T-cell (primary cell): ENCODE measurements at regions not wholly inside any gene's neighbourhood (a gene's known extent, or its start where the extent isn't known, plus 50 kb on each side); places are given as distances from the start of the nearest gene placed in this dataset.

Source experiments
- ATAC-seq, 4 experiments: fragments of 200-7000 bp in 3 of 4; fragments of 150-1000 bp in 1 of 4; cut with Tn5 transposase; replicated peaks in 1 of 4; 1 replicate in 3 of 4; 2 replicates in 1 of 4; pipeline ENCODE4 v1.10.0; 2021; ENCODE audit warnings: moderate library complexity in 3 of 4, mild to moderate bottlenecking in 2 of 4, moderate number of reproducible peaks in 1 of 4
- CTCF ChIA-PET, 2 donors: fragments of 300-600 bp; sonication (Branson Sonifier 250); formaldehyde crosslinking; loops; one replicate each; lab custom pipeline; 2022; ENCODE audit warnings: antibody characterized with exemption in 2 of 2; lab: Charles Lee
- POLR2A ChIA-PET, 2 donors: fragments of 300-600 bp; sonication (Branson Sonifier 250); formaldehyde crosslinking; loops; one replicate each; lab custom pipeline; 2022; ENCODE audit warnings: antibody characterized with exemption in 2 of 2; lab: Charles Lee
- DNase-seq, 35 experiments: peaks; one replicate each; pipeline versions ENCODE4 v3.0.0 to v3.0.0-alpha.2; 2013 to 2023
- H3K27ac ChIP-seq: one replicate; pipeline ENCODE4 v1.5.1; 2013; ENCODE audit warnings: low read length
- H3K27me3 ChIP-seq, 2 experiments: replicated peaks in 1 of 2; 1 replicate in 1 of 2; 2 replicates in 1 of 2; pipeline versions ENCODE4 v1.6.1 to v1.7.0; 2013; ENCODE audit warnings: low read length in 1 of 2, mixed read lengths in 1 of 2; ENCODE audit not compliant: control insufficient read depth in 2 of 2, insufficient read depth in 2 of 2; ENCODE audit errors: extremely low read depth in 1 of 2
- H3K36me3 ChIP-seq, 2 donors: 1 replicate in 1 of 2; 2 replicates in 1 of 2; pipeline versions ENCODE4 v1.6.1 to v1.7.0; 2013; ENCODE audit warnings: low read length in 1 of 2; ENCODE audit not compliant: control insufficient read depth in 2 of 2, insufficient read depth in 1 of 2; ENCODE audit errors: extremely low read depth in 1 of 2
- H3K4me1 ChIP-seq, 2 experiments: 1 replicate in 1 of 2; 2 replicates in 1 of 2; pipeline versions ENCODE4 v1.6.1 to v1.7.0; 2013; ENCODE audit warnings: low read length in 2 of 2, mixed read lengths in 1 of 2; ENCODE audit not compliant: insufficient read depth in 2 of 2, control insufficient read depth in 1 of 2; ENCODE audit errors: extremely low read depth in 1 of 2
- H3K4me3 ChIP-seq, 2 donors: 1 replicate in 1 of 2; 2 replicates in 1 of 2; pipeline versions ENCODE4 v1.5.1 to v1.7.0; 2013; ENCODE audit warnings: mild to moderate bottlenecking in 2 of 2, low read length in 1 of 2, moderate library complexity in 1 of 2; ENCODE audit not compliant: control insufficient read depth in 1 of 2; ENCODE audit errors: extremely low read depth in 1 of 2
- H3K9me3 ChIP-seq: 2 replicates; pipeline ENCODE4 v1.7.0; 2013
- H3K27ac Mint-ChIP-seq, 2 donors: one replicate each; pipeline ENCODE4 v1.8.0; 2020 to 2021; ENCODE audit warnings: mild to moderate bottlenecking in 2 of 2, mixed read lengths in 2 of 2
- H3K27me3 Mint-ChIP-seq, 2 donors: one replicate each; pipeline ENCODE4 v1.8.0; 2021 to 2022; ENCODE audit warnings: mixed read lengths in 2 of 2
- H3K36me3 Mint-ChIP-seq: one replicate; pipeline ENCODE4 v1.8.0; 2021; ENCODE audit warnings: mixed read lengths
- H3K4me1 Mint-ChIP-seq, 3 donors: one replicate each; pipeline ENCODE4 v1.8.0; 2020 to 2022; ENCODE audit warnings: mixed read lengths in 3 of 3, mild to moderate bottlenecking in 1 of 3
- H3K4me3 Mint-ChIP-seq, 3 donors: one replicate each; pipeline ENCODE4 v1.8.0; 2020 to 2022; ENCODE audit warnings: mild to moderate bottlenecking in 3 of 3, mixed read lengths in 3 of 3, moderate library complexity in 3 of 3
- H3K9me3 Mint-ChIP-seq, 3 donors: one replicate each; pipeline ENCODE4 v1.8.0; 2020 to 2022; ENCODE audit warnings: mixed read lengths in 3 of 3
- WGBS: methylation state at CpG from one replicate; pipeline ENCODE4 v1.1.5; 2013; ENCODE audit warnings: missing lambda C conversion rate; ENCODE audit not compliant: insufficient coverage; 5-methylcytosine and 5-hydroxymethylcytosine counted together

DNA sequence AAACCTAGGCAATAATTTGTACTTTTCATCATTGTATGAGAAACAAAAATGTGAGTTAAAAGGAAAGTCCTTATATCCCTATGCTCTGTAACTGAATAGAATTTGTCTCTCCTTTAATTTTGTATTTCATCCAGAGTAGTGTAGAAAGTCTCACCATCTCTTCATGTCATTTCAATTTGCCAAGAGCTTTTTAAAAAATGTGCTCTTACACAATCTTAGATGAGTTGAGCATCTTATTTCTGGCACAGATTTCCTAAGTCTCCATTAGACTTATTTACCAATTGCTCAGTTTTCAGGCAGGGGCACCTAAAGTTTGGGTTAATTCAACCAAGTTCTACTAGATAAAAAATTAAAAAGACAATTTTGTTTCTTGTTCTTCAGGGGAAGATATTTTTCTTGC is 201.5 kb upstream of the RBMS3 start:
- ATAC-seq (no peak), DNase-seq (no peak)
- Histone ChIP-seq H3K27me3 (no peaks in the 10 kb centered on the region), H3K9me3 (no peaks in the 10 kb centered on the region), H3K36me3 (no peaks in the 10 kb centered on the region), H3K4me3 (no peak overlapping the region), H3K4me1 (no peaks in the 10 kb centered on the region), H3K27ac (no peak overlapping the region)
- H3K4me3 Mint-ChIP-seq: no peak overlapping the region
- no peaks in the 10 kb centered on the region for H3K27me3 Mint-ChIP-seq
- ChIA-PET POLR2A (no interaction called here), CTCF (interaction anchor here in 1 of 2 donors (0.5 kb wide), 1 partner anchor 122 kb away, joined by 3 read pairs; no protein-coding TSS in a partner anchor)
- no peak overlapping the region for H3K27ac Mint-ChIP-seq
- no peaks in the 10 kb centered on the region for H3K4me1 Mint-ChIP-seq
- H3K36me3 Mint-ChIP-seq: no peaks in the 10 kb centered on the region
- H3K9me3 Mint-ChIP-seq: peaks cover 0 to 8% (median 3%) of the 10 kb centered on the region in 3 donors

DNA sequence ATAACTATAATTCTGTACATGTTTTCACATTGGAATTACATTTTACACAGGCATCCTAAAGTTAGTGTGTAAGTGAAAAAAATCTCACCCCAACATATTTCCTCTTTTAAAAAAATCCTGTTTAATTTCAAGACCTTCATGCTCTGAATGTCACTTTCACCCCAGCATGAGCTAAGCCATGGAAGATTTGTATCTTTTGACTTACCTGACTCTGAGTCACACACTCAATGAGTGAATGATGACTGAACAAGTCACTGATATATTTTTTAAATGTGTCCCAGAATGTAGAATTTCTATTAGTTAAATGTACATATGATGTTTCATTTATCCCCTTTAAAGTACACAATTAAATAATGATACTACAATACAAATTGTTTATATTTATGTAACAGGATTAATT is 199.9 kb upstream of the RBMS3 start:
- Histone ChIP-seq H3K4me3 (no peak overlapping the region), H3K27ac (no peak overlapping the region), H3K27me3 (no peaks in the 10 kb centered on the region), H3K4me1 (no peaks in the 10 kb centered on the region), H3K36me3 (no peaks in the 10 kb centered on the region), H3K9me3 (no peaks in the 10 kb centered on the region)
- no peak overlapping the region for H3K4me3 Mint-ChIP-seq
- H3K36me3 Mint-ChIP-seq: no peaks in the 10 kb centered on the region
- ChIA-PET CTCF (no interaction called here), POLR2A (no interaction called here)
- no peaks in the 10 kb centered on the region for H3K27me3 Mint-ChIP-seq
- no peaks in the 10 kb centered on the region for H3K4me1 Mint-ChIP-seq
- no peak for DNase-seq
- H3K9me3 Mint-ChIP-seq: peaks cover 0 to 12% (median 3%) of the 10 kb centered on the region in 3 donors
- ATAC-seq: no peak
- H3K27ac Mint-ChIP-seq: no peak overlapping the region

DNA sequence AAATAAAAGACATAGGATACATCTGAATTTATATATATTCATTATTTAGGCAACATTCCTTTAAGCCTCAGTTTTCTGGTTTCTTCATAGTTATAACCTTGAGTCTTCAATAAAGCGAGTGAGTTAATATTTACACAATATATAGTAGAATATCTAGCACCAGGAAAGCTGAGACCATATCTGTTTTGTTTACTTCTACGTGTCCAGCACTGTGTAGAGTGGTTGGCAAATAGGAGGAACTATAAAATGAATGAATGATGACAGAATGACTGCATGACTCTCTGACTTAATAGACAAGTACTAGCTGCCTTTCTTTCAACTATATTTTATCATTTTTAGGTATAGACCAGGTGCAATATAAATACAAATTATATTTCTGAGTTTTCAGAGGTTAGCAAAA is 197.8 kb upstream of the RBMS3 start:
- no peaks in the 10 kb centered on the region for H3K9me3 ChIP-seq
- no CpG with 5 or more reads among the region's 2 CpGs for WGBS
- DNase-seq (no peak), ATAC-seq (no peak)
- no peak overlapping the region for H3K27ac ChIP-seq
- H3K36me3 ChIP-seq: no peaks in the 10 kb centered on the region
- H3K27me3 ChIP-seq: no peaks in the 10 kb centered on the region
- H3K4me3 Mint-ChIP-seq: no peak overlapping the region
- peaks cover 3 to 12% (median 8%) of the 10 kb centered on the region in 3 donors for H3K9me3 Mint-ChIP-seq
- CTCF ChIA-PET: no interaction called here
- no peaks in the 10 kb centered on the region for H3K36me3 Mint-ChIP-seq
- H3K4me1 Mint-ChIP-seq: no peaks in the 10 kb centered on the region
- no peak overlapping the region for H3K27ac Mint-ChIP-seq
- H3K4me1 ChIP-seq: no peaks in the 10 kb centered on the region
- no peak overlapping the region for H3K4me3 ChIP-seq
- H3K27me3 Mint-ChIP-seq: no peaks in the 10 kb centered on the region
- POLR2A ChIA-PET: no interaction called here

DNA sequence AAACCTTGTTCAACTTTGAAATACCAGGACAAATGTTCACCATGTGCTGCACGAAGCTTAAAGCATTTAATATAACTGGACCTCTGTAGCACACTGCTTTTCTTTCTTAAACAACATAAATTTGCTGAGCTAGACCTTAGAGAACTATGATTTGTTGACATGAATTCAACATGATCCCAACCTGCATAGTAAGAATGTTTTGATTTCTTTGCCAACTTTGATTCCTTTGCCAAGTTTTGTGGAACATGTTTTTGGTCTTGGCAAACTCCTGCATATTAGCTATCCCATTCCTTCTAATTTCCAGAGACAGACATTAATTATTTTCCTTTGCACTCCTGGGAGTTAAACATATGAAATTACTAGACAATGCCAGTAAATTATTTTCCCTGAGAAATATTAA is 197.2 kb upstream of the RBMS3 start:
- Mint-ChIP-seq H3K27ac (no peak overlapping the region), H3K4me3 (no peak overlapping the region), H3K4me1 (no peaks in the 10 kb centered on the region), H3K9me3 (peaks cover 3 to 12% (median 8%) of the 10 kb centered on the region in 3 donors), H3K36me3 (no peaks in the 10 kb centered on the region), H3K27me3 (no peaks in the 10 kb centered on the region)
- no peaks in the 10 kb centered on the region for H3K4me1 ChIP-seq
- ChIA-PET POLR2A (no interaction called here), CTCF (no interaction called here)
- H3K27ac ChIP-seq: no peak overlapping the region
- H3K9me3 ChIP-seq: no peaks in the 10 kb centered on the region
- H3K27me3 ChIP-seq: no peaks in the 10 kb centered on the region
- ATAC-seq (no peak), DNase-seq (no peak)
- no peaks in the 10 kb centered on the region for H3K36me3 ChIP-seq
- no CpG with 5 or more reads among the region's 1 CpG for WGBS
- no peak overlapping the region for H3K4me3 ChIP-seq

DNA sequence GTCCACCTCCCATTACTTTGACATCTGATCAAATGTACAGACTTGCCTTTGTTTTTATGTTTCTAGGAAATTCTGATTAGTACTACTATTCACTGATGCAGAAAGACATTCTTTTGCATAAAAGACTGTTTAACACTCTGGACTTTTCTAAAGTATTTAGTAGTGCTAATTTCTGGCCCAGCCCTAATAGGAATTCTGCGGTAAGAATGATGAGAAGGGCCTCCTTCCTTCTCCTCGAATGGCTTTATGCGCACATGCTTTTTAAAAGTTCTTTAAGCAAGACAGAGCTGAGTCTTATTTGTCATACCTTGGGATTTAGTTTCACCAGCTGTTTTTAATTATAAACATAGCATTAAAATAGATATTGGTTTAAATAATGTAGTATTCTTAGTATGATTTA is 192.3 kb upstream of the RBMS3 start:
- Mint-ChIP-seq H3K27me3 (no peaks in the 10 kb centered on the region), H3K9me3 (peaks cover 3 to 19% (median 5%) of the 10 kb centered on the region in 3 donors), H3K4me1 (no peaks in the 10 kb centered on the region), H3K36me3 (no peaks in the 10 kb centered on the region), H3K4me3 (no peak overlapping the region), H3K27ac (no peak overlapping the region)
- DNase-seq (no peak), ATAC-seq (no peak)
- H3K36me3 ChIP-seq: no peaks in the 10 kb centered on the region
- POLR2A ChIA-PET: no interaction called here
- H3K9me3 ChIP-seq: no peaks in the 10 kb centered on the region
- no peaks in the 10 kb centered on the region for H3K4me1 ChIP-seq
- H3K4me3 ChIP-seq: no peak overlapping the region
- WGBS: 100% methylated on average over 1 of the region's 3 CpGs
- H3K27ac ChIP-seq: no peak overlapping the region
- CTCF ChIA-PET: no interaction called here
- no peaks in the 10 kb centered on the region for H3K27me3 ChIP-seq

DNA sequence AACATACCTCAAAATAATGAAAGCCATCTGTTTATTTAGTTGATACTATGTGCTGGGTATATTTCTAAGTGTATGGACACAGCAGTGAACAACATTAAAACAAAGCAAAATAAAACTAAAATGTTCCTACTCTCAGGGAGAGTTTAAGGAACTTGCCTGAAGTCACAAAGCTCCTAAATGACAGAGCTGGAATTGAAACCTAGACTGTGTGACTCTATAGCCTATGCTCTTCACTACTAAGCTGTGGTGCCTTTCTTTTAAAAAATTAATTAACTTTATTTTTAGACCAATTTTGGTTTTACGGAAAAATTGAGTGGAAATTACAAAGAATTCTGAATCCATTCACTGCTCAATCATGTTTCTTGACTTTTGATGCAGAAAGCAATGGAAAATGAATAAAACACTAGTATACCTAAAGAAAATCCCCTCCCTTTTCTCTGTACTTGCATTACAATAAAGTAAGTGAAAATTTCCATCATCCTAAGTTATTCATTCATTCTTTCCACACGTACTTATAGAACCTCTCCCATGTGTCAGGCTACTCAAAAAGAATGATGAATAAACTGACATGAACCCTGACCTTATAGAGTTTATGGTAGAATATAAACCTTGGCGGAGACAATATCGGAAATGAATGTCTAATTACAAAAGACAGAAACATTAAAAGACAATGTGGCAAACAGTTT is 189.8 kb upstream of the RBMS3 start:
- CTCF ChIA-PET: interaction anchor here in 1 of 2 donors (0.7 kb wide), 1 partner anchor 24 kb away, joined by 7 read pairs; no protein-coding TSS in a partner anchor
- H3K9me3 Mint-ChIP-seq: peaks cover 6 to 19% (median 9%) of the 10 kb centered on the region in 3 donors
- no peaks in the 10 kb centered on the region for H3K4me1 Mint-ChIP-seq
- no peaks in the 10 kb centered on the region for H3K36me3 ChIP-seq
- no peaks in the 10 kb centered on the region for H3K36me3 Mint-ChIP-seq
- no peak overlapping the region for H3K4me3 ChIP-seq
- no peak for DNase-seq
- H3K4me1 ChIP-seq: no peaks in the 10 kb centered on the region
- H3K27me3 Mint-ChIP-seq: no peaks in the 10 kb centered on the region
- no peaks in the 10 kb centered on the region for H3K9me3 ChIP-seq
- no CpG with 5 or more reads among the region's 4 CpGs for WGBS
- POLR2A ChIA-PET: no interaction called here
- H3K27ac Mint-ChIP-seq: no peak overlapping the region
- no peaks in the 10 kb centered on the region for H3K27me3 ChIP-seq
- no peak overlapping the region for H3K4me3 Mint-ChIP-seq
- H3K27ac ChIP-seq: no peak overlapping the region
- no peak for ATAC-seq
